MM.1S (cell line): ENCODE measurements at regions not wholly inside any gene's neighbourhood (a gene's known extent, or its start where the extent isn't known, plus 50 kb on each side); places are given as distances from the start of the nearest gene placed in this dataset.

Source experiments
- DNase-seq: peaks from one replicate; pipeline ENCODE4 v3.0.0-alpha.2; 2015
- H2AFZ ChIP-seq: fragments of 300-600 bp; sonication (generic); 2 replicates; pipeline ENCODE4 v1.6.0; 2016; ENCODE audit warnings: antibody characterized with exemption, low read length
- H3F3A ChIP-seq: fragments of 300-600 bp; sonication (generic); 2 replicates; pipeline ENCODE4 v1.6.1; 2016; ENCODE audit warnings: mild to moderate bottlenecking, antibody characterized with exemption, low read length, moderate library complexity, mixed read lengths; ENCODE audit not compliant: insufficient read depth
- H3K27ac ChIP-seq: fragments of 300-600 bp; sonication (generic); 2 replicates; pipeline ENCODE4 v1.5.1; 2016; ENCODE audit warnings: mild to moderate bottlenecking, low read length
- H3K27me3 ChIP-seq: fragments of 300-600 bp; sonication (generic); replicated peaks from 2 replicates; pipeline ENCODE4 v1.6.0; 2016; ENCODE audit warnings: low read length; ENCODE audit not compliant: insufficient read depth
- H3K36me3 ChIP-seq: fragments of 300-600 bp; sonication (generic); replicated peaks from 2 replicates; pipeline ENCODE4 v1.6.1; 2016; ENCODE audit warnings: mild to moderate bottlenecking, low read length, mixed read lengths; ENCODE audit not compliant: insufficient read depth
- H3K4me1 ChIP-seq: fragments of 300-600 bp; sonication (generic); 2 replicates; pipeline ENCODE4 v1.6.1; 2016; ENCODE audit warnings: low read length, mixed read lengths
- H3K4me2 ChIP-seq: fragments of 300-600 bp; sonication (generic); 2 replicates; pipeline ENCODE4 v1.6.0; 2016; ENCODE audit warnings: low read depth, low read length
- H3K4me3 ChIP-seq: fragments of 300-600 bp; sonication (generic); 2 replicates; pipeline ENCODE4 v1.5.1; 2016; ENCODE audit warnings: low read length, mixed read lengths
- H3K79me2 ChIP-seq: fragments of 300-600 bp; sonication (generic); 2 replicates; pipeline ENCODE4 v1.6.1; 2016; ENCODE audit warnings: mixed run types, low read length, mixed read lengths
- H3K9ac ChIP-seq: fragments of 300-600 bp; sonication (generic); 2 replicates; pipeline ENCODE4 v1.6.1; 2016; ENCODE audit warnings: low read length, mixed read lengths
- H3K9me2 ChIP-seq: fragments of 300-600 bp; sonication (generic); replicated peaks from 2 replicates; pipeline ENCODE4 v1.6.1; 2016; ENCODE audit warnings: mild to moderate bottlenecking, low read length, mixed read lengths; ENCODE audit not compliant: insufficient read depth
- H3K9me3 ChIP-seq: fragments of 300-600 bp; sonication (generic); replicated peaks from 2 replicates; pipeline ENCODE4 v1.6.1; 2016; ENCODE audit warnings: mild to moderate bottlenecking, low read length, mixed read lengths; ENCODE audit not compliant: insufficient read depth
- H4K20me1 ChIP-seq: fragments of 300-600 bp; sonication (generic); 2 replicates; pipeline ENCODE4 v1.6.1; 2016; ENCODE audit warnings: mild to moderate bottlenecking, low read length, moderate library complexity, mixed read lengths; ENCODE audit not compliant: insufficient read depth
- CTCF ChIP-seq: fragments of 300-600 bp; sonication (generic); IDR thresholded peaks from 2 replicates; pipeline ENCODE4 v1.5.1; 2016; ENCODE audit warnings: antibody characterized with exemption, low read length, mixed read lengths
- EZH2 ChIP-seq: fragments of 300-600 bp; sonication (generic); optimal IDR thresholded peaks from 2 replicates; pipeline ENCODE3; 2017; ENCODE audit warnings: low read depth, mild to moderate bottlenecking, antibody characterized with exemption, low read length, mixed read lengths
- EZH2phosphoT487 ChIP-seq: fragments of 300-600 bp; sonication (generic); IDR thresholded peaks from 2 replicates; pipeline ENCODE4 v1.6.1; 2018; ENCODE audit warnings: antibody characterized with exemption, low read length

- Histone ChIP-seq H3K27ac (no peak overlapping the region), H3K4me1 (no peaks in the 10 kb centered on the region), H3K9me2 (no peaks in the 10 kb centered on the region), H3K27me3 (no peaks in the 10 kb centered on the region), H3K9me3 (no peaks in the 10 kb centered on the region), H3K79me2 (no peaks in the 10 kb centered on the region), H3K4me2 (no peak overlapping the region), H3K36me3 (no peaks in the 10 kb centered on the region), H2AFZ (no peak overlapping the region), H4K20me1 (no peaks in the 10 kb centered on the region), H3F3A (no peaks in the 10 kb centered on the region), H3K4me3 (no peak overlapping the region), H3K9ac (no peak overlapping the region)
- no peak for DNase-seq
- no peak for TF ChIP-seq EZH2
Observed at GRCh38 chr18:54433368-54433767, 75.7 kb downstream of the C18orf54 start.

- DNase-seq, result no peak
- Histone ChIP-seq H3K36me3 (no peaks in the 10 kb centered on the region), H4K20me1 (no peaks in the 10 kb centered on the region), H3K27ac (no peak overlapping the region), H3K9me3 (no peaks in the 10 kb centered on the region), H3F3A (no peaks in the 10 kb centered on the region), H2AFZ (no peak overlapping the region), H3K4me3 (no peak overlapping the region), H3K9ac (no peak overlapping the region), H3K79me2 (no peaks in the 10 kb centered on the region), H3K9me2 (no peaks in the 10 kb centered on the region), H3K4me2 (no peak overlapping the region), H3K4me1 (no peaks in the 10 kb centered on the region), H3K27me3 (no peaks in the 10 kb centered on the region)
- TF ChIP-seq EZH2phosphoT487, result no peak
- no peak for TF ChIP-seq EZH2
- no peak for TF ChIP-seq CTCF
Observed at GRCh38 chr18:54433857-54434256, 76.2 kb downstream of the C18orf54 start.

- H3K79me2 ChIP-seq, result no peaks in the 10 kb centered on the region
- H3K9me3 ChIP-seq, result no peaks in the 10 kb centered on the region
- no peaks in the 10 kb centered on the region for H3K36me3 ChIP-seq
- no peak overlapping the region for H3K4me3 ChIP-seq
- TF ChIP-seq EZH2phosphoT487 (no peak), CTCF (no peak), EZH2 (no peak)
- no peak for DNase-seq
- no peaks in the 10 kb centered on the region for H3F3A ChIP-seq
- H3K4me1 ChIP-seq, result no peaks in the 10 kb centered on the region
- no peaks in the 10 kb centered on the region for H4K20me1 ChIP-seq
- H3K27me3 ChIP-seq, result no peaks in the 10 kb centered on the region
- H3K9me2 ChIP-seq, result no peaks in the 10 kb centered on the region
- no peak overlapping the region for H2AFZ ChIP-seq
- no peak overlapping the region for H3K27ac ChIP-seq
- no peak overlapping the region for H3K9ac ChIP-seq
- H3K4me2 ChIP-seq, result no peak overlapping the region
Observed at GRCh38 chr18:54434453-54434852, 76.7 kb downstream of the C18orf54 start.

GRCh38 chr18:54436501-54436900 is 78.8 kb downstream of the C18orf54 start:
- DNase-seq, result no peak

More at GRCh38 chr18:54436501-54436900, 78.8 kb downstream of the C18orf54 start:
- H3K27me3 ChIP-seq, result no peaks in the 10 kb centered on the region
- no peaks in the 10 kb centered on the region for H3K9me3 ChIP-seq
- no peaks in the 10 kb centered on the region for H4K20me1 ChIP-seq
- H3K27ac ChIP-seq, result no peak overlapping the region
- H2AFZ ChIP-seq, result no peak overlapping the region
- H3K4me2 ChIP-seq, result no peak overlapping the region
- no peaks in the 10 kb centered on the region for H3K36me3 ChIP-seq
- TF ChIP-seq EZH2phosphoT487 (no peak), EZH2 (no peak), CTCF (no peak)
- no peaks in the 10 kb centered on the region for H3K9me2 ChIP-seq
- no peaks in the 10 kb centered on the region for H3K79me2 ChIP-seq
- no peaks in the 10 kb centered on the region for H3K4me1 ChIP-seq
- H3K4me3 ChIP-seq, result no peak overlapping the region
- no peak overlapping the region for H3K9ac ChIP-seq
- no peaks in the 10 kb centered on the region for H3F3A ChIP-seq
